GM12878 (cell line): ENCODE measurements at regions not wholly inside any gene's neighbourhood (a gene's known extent, or its start where the extent isn't known, plus 50 kb on each side); places are given as distances from the start of the nearest gene placed in this dataset.

Experiments used
- ATAC-seq: fragments of 200-7000 bp; cut with Tn5 transposase; 3 replicates; pipeline ENCODE4 v1.9.1; 2020; ENCODE audit warnings: mild to moderate bottlenecking, moderate library complexity
- BruUV-seq: library from RNA; stranded (reverse); fragments of 400-500 nt; replicated peaks from 2 replicates; lab custom pipeline; 2021; lab: Mats Ljungman, UMichigan
- CTCF ChIA-PET: fragments of 300-600 bp; sonication (Branson Sonifier 250); formaldehyde crosslinking; extraction: SDS; loops from one replicate; lab custom pipeline; 2021; ENCODE audit warnings: inconsistent platforms; lab: Yijun Ruan, JAX
- POLR2A ChIA-PET: fragments of 350-600 bp; formaldehyde crosslinking; extraction: SDS; loops from one replicate; lab custom pipeline; 2021; ENCODE audit warnings: inconsistent platforms; lab: Charles Lee
- RAD21 ChIA-PET: fragments of 300-600 bp; sonication (Branson Sonifier 250); formaldehyde crosslinking; loops from one replicate; lab custom pipeline; 2023; ENCODE audit warnings: antibody characterized with exemption; ENCODE audit not compliant: unreplicated experiment; lab: Charles Lee
- SMC1A ChIA-PET: fragments of 300-600 bp; sonication (Branson Sonifier 250); formaldehyde crosslinking; loops from one replicate; lab custom pipeline; 2023; ENCODE audit not compliant: unreplicated experiment, uncharacterized antibody; lab: Charles Lee
- DNase-seq: peaks from one replicate; pipeline ENCODE4 v3.0.0-alpha.2; 2011; ENCODE audit warnings: low read depth, low spot score
- FAIRE-seq: peaks from 3 replicates; lab custom pipeline; 2011; peaks lifted over from hg19 to GRCh38; lab: Jason Lieb, UNC
- H2AFZ ChIP-seq: 2 replicates; pipeline ENCODE4 v1.6.0; 2011; ENCODE audit warnings: low read depth, low read length, control low read depth; ENCODE audit not compliant: control insufficient read depth
- H3K27ac ChIP-seq: 2 replicates; pipeline ENCODE4 v1.5.1; 2011; ENCODE audit warnings: control low read depth; ENCODE audit not compliant: control insufficient read depth, insufficient read depth
- H3K27me3 ChIP-seq, 2 experiments: replicated peaks in 1 of 2; 2 replicates each; pipeline versions ENCODE4 v1.6.0 to v1.6.1; 2011; ENCODE audit warnings: low read length in 1 of 2; ENCODE audit not compliant: control insufficient read depth in 2 of 2, insufficient read depth in 2 of 2
- H3K36me3 ChIP-seq, 2 experiments: 2 replicates each; pipeline ENCODE4 v1.5.1; 2011; ENCODE audit warnings: low read length in 1 of 2; ENCODE audit not compliant: control insufficient read depth in 2 of 2, insufficient read depth in 2 of 2
- H3K4me1 ChIP-seq: 2 replicates; pipeline ENCODE4 v1.6.1; 2011; ENCODE audit warnings: mild to moderate bottlenecking, low read length, moderate library complexity, mixed read lengths; ENCODE audit not compliant: control insufficient read depth, insufficient read depth
- H3K4me2 ChIP-seq: 2 replicates; pipeline ENCODE4 v1.6.0; 2011; ENCODE audit warnings: control low read depth; ENCODE audit not compliant: control insufficient read depth, insufficient read depth
- H3K4me3 ChIP-seq: fragments of 200-600 bp; sonication (generic); 2 replicates; pipeline ENCODE4 v1.5.1; 2016
- H3K79me2 ChIP-seq: 2 replicates; pipeline ENCODE4 v1.6.0; 2011; ENCODE audit warnings: low read length; ENCODE audit not compliant: control insufficient read depth, insufficient read depth
- H3K9ac ChIP-seq: 2 replicates; pipeline ENCODE4 v1.8.0; 2011; ENCODE audit warnings: low read length, control low read depth, mixed read lengths; ENCODE audit not compliant: control insufficient read depth, insufficient read depth
- H3K9me3 ChIP-seq: replicated peaks from 3 replicates; pipeline ENCODE4 v1.5.1; 2011; ENCODE audit warnings: mild to moderate bottlenecking, low read length; ENCODE audit not compliant: control insufficient read depth, insufficient read depth
- H4K20me1 ChIP-seq: 2 replicates; pipeline ENCODE4 v1.6.0; 2011; ENCODE audit not compliant: control insufficient read depth, insufficient read depth
- ASH2L ChIP-seq: fragments of 300-600, 200-600 bp; sonication (generic); IDR thresholded peaks from 2 replicates; pipeline ENCODE4 v1.6.1; 2017; ENCODE audit warnings: low read depth, mild to moderate bottlenecking, borderline replicate concordance
- ATF7 ChIP-seq: fragments of 450-650 bp; IDR thresholded peaks from 2 replicates; pipeline ENCODE4 v1.6.1; 2016; ENCODE audit warnings: low read depth, mild to moderate bottlenecking
- HDAC6 ChIP-seq: fragments of 200-600 bp; sonication (generic); IDR thresholded peaks from one replicate; pipeline ENCODE4 v1.8.0; 2017; ENCODE audit warnings: antibody characterized with exemption; ENCODE audit not compliant: unreplicated experiment
- IKZF1 ChIP-seq: fragments of 450-650 bp; conservative IDR thresholded peaks from 2 replicates; pipeline ENCODE4 v1.6.1; 2017; ENCODE audit warnings: antibody characterized with exemption, mild to moderate bottlenecking
- NBN ChIP-seq: fragments of 450-650 bp; IDR thresholded peaks from 2 replicates; pipeline ENCODE4 v1.6.1; 2016
- NFIC ChIP-seq: IDR thresholded peaks from 2 replicates; pipeline ENCODE4 v1.6.1; 2012; ENCODE audit warnings: low read depth, mild to moderate bottlenecking, inconsistent platforms, low read length, moderate library complexity
- POLR2A ChIP-seq: IDR thresholded peaks from 2 replicates; pipeline ENCODE4 v1.6.1; 2011; ENCODE audit warnings: low read depth, mild to moderate bottlenecking, low read length
- RAD51 ChIP-seq: fragments of 450-650 bp; IDR thresholded peaks from 2 replicates; pipeline ENCODE4 v1.6.1; 2016; ENCODE audit warnings: moderate library complexity, mild to moderate bottlenecking, inconsistent platforms
- RB1 ChIP-seq: fragments of 450-650 bp; formaldehyde crosslinking; IDR thresholded peaks from 2 replicates; pipeline ENCODE4 v1.6.1; 2017; ENCODE audit warnings: mild to moderate bottlenecking, borderline replicate concordance
- RBBP5 ChIP-seq: fragments of 200-600 bp; sonication (generic); conservative IDR thresholded peaks from 2 replicates; pipeline ENCODE4 v1.6.1; 2016
- SMAD5 ChIP-seq: IDR thresholded peaks from 2 replicates; pipeline ENCODE4 v1.6.1; 2016; ENCODE audit warnings: antibody characterized with exemption, low read depth
- SP1 ChIP-seq: IDR thresholded peaks from one replicate; pipeline ENCODE4 v1.6.1; 2011; ENCODE audit warnings: low read depth, low read length
- STAT3 ChIP-seq: IDR thresholded peaks from 2 replicates; pipeline ENCODE4 v1.6.1; 2011; ENCODE audit warnings: low read depth, low read length, improper control_type of control experiment
- ZBED1 ChIP-seq: IDR thresholded peaks from 2 replicates; pipeline ENCODE4 v1.6.1; 2016; ENCODE audit warnings: borderline replicate concordance
- ZNF24 ChIP-seq: fragments of 450-650 bp; IDR thresholded peaks from 2 replicates; pipeline ENCODE4 v1.6.1; 2017; ENCODE audit warnings: antibody characterized with exemption, mild to moderate bottlenecking
- WGBS: methylation state at CpG from one replicate; pipeline ENCODE4 v1.1.6; 2016; ENCODE audit warnings: low lambda C conversion rate; ENCODE audit not compliant: insufficient replicate concordance, insufficient coverage; ENCODE audit errors: missing lambda C conversion rate; 5-methylcytosine and 5-hydroxymethylcytosine counted together
- in situ Hi-C: fragments of 300-500 bp; cut with MboI; formaldehyde crosslinking; loops from 9 replicates; pipeline ENCODE4 v1.14.3; 2018; ENCODE audit warnings: mixed read lengths
- intact Hi-C: fragments of 100-400 bp; cut with micrococcal nuclease; formaldehyde crosslinking; loops from one replicate; pipeline ENCODE4 v1.14.2; 2022; ENCODE audit not compliant: unreplicated experiment
- TF ChIP-seq, protein P1 (sequence below): IDR thresholded peaks from 2 replicates; pipeline ENCODE4 v1.6.1; 2012; ENCODE audit warnings: low read depth, low read length, improper control_type of control experiment
- TF ChIP-seq, protein P2 (sequence below): fragments of 450-650 bp; IDR thresholded peaks from 2 replicates; pipeline ENCODE4 v1.6.1; 2017; ENCODE audit warnings: mild to moderate bottlenecking, moderate library complexity

DNA sequence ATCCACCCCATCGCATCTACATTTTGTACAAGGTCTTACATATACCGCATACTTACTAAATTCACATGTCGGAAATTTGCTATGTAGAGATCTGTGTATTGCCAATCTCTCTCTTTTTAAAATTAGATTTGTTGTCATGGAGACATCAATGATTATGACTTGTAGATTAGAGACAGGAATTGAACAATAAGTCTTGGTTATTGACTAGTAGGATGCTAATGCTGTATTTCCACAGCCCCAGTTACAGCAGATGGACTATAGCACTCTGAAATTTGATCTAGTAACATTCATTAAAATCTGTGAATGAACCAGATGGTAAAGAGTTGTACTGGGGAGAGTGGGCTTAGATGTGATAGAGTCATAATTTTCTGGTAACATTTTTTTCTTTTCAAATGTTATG lies 805.7 kb downstream of the SLC4A3 start:
- SMC1A ChIA-PET: no interaction called here
- Histone ChIP-seq H4K20me1 (no peaks in the 10 kb centered on the region), H3K4me2 (no peak overlapping the region), H3K79me2 (no peaks in the 10 kb centered on the region), H3K27me3 (no peaks in the 10 kb centered on the region), H3K27ac (no peak overlapping the region), H3K36me3 (no peaks in the 10 kb centered on the region), H3K4me1 (0 out of 2 replicates have a peak, but pooled peaks cover 3% of the 10 kb centered on the region), H3K4me3 (no peak overlapping the region), H3K9ac (no peak overlapping the region), H2AFZ (no peak overlapping the region), H3K9me3 (no peaks in the 10 kb centered on the region)
- TF ChIP-seq ATF7 (no peak), NBN (no peak), RAD51 (no peak), STAT3 (no peak), RBBP5 (no peak), SP1 (no peak), RB1 (no peak), POLR2A (no peak), HDAC6 (no peak), IKZF1 (no peak), ASH2L (no peak), NFIC (no peak), ZBED1 (no peak), ZNF24 (no peak), SMAD5 (no peak)
- TF ChIP-seq, protein P1, sequence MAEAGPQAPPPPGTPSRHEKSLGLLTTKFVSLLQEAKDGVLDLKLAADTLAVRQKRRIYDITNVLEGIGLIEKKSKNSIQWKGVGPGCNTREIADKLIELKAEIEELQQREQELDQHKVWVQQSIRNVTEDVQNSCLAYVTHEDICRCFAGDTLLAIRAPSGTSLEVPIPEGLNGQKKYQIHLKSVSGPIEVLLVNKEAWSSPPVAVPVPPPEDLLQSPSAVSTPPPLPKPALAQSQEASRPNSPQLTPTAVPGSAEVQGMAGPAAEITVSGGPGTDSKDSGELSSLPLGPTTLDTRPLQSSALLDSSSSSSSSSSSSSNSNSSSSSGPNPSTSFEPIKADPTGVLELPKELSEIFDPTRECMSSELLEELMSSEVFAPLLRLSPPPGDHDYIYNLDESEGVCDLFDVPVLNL: no peak
- TF ChIP-seq, protein P2, sequence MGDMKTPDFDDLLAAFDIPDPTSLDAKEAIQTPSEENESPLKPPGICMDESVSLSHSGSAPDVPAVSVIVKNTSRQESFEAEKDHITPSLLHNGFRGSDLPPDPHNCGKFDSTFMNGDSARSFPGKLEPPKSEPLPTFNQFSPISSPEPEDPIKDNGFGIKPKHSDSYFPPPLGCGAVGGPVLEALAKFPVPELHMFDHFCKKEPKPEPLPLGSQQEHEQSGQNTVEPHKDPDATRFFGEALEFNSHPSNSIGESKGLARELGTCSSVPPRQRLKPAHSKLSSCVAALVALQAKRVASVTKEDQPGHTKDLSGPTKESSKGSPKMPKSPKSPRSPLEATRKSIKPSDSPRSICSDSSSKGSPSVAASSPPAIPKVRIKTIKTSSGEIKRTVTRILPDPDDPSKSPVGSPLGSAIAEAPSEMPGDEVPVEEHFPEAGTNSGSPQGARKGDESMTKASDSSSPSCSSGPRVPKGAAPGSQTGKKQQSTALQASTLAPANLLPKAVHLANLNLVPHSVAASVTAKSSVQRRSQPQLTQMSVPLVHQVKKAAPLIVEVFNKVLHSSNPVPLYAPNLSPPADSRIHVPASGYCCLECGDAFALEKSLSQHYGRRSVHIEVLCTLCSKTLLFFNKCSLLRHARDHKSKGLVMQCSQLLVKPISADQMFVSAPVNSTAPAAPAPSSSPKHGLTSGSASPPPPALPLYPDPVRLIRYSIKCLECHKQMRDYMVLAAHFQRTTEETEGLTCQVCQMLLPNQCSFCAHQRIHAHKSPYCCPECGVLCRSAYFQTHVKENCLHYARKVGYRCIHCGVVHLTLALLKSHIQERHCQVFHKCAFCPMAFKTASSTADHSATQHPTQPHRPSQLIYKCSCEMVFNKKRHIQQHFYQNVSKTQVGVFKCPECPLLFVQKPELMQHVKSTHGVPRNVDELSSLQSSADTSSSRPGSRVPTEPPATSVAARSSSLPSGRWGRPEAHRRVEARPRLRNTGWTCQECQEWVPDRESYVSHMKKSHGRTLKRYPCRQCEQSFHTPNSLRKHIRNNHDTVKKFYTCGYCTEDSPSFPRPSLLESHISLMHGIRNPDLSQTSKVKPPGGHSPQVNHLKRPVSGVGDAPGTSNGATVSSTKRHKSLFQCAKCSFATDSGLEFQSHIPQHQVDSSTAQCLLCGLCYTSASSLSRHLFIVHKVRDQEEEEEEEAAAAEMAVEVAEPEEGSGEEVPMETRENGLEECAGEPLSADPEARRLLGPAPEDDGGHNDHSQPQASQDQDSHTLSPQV: no peak
- intact Hi-C loops: no loop called here
- RAD21 ChIA-PET: no interaction called here
- DNase-seq (no peak), FAIRE-seq (no peak), ATAC-seq (no peak)
- WGBS: 83% methylated on average over 3 of the region's 3 CpGs
- POLR2A ChIA-PET: no interaction called here
- BruUV-seq: no TSS peak
- in situ Hi-C loops: no loop called here
- CTCF ChIA-PET: no interaction called here
